Fibroblast of pulmonary artery (primary cell): ENCODE measurements at regions not wholly inside any gene's neighbourhood (a gene's known extent, or its start where the extent isn't known, plus 50 kb on each side); places are given as distances from the start of the nearest gene placed in this dataset.
"Not testable (repeated sequence)": the region's sequence is repeated elsewhere in the genome, so short reads cannot be mapped to it uniquely, and the experiment has no call there.

Experiments used
- DNase-seq: peaks from one replicate; pipeline ENCODE4 v3.0.0-alpha.2; 2010; ENCODE audit warnings: low read depth
- H3K4me3 ChIP-seq: replicated peaks from 2 replicates; pipeline ENCODE4 v1.5.1; 2011; ENCODE audit warnings: low read depth, mild to moderate bottlenecking, control low read depth, low read length, moderate library complexity
- CTCF ChIP-seq: IDR thresholded peaks from 2 replicates; pipeline ENCODE4 v1.5.1; 2011; ENCODE audit warnings: mild to moderate bottlenecking, control low read depth, low read length, inconsistent platforms; ENCODE audit errors: missing control alignments

- peak; percentile 65 for DNase-seq
- H3K4me3 ChIP-seq: no peak overlapping the region
- peak; percentile 78 for TF ChIP-seq CTCF
Observed at GRCh38 chr15:55108858-55109518, 87.8 kb downstream of the RSL24D1 start.

GRCh38 chr15:55108448-55108847 is 88.3 kb downstream of the RSL24D1 start:
- DNase-seq: no peak
- no peak for TF ChIP-seq CTCF

GRCh38 chr15:55106155-55106554 is 90.6 kb downstream of the RSL24D1 start:
- no peak overlapping the region for H3K4me3 ChIP-seq
- DNase-seq: no peak
- no peak for TF ChIP-seq CTCF

More at GRCh38 chr15:55108448-55108847, 88.3 kb downstream of the RSL24D1 start:
- no peak overlapping the region for H3K4me3 ChIP-seq

- TF ChIP-seq CTCF: no peak
- H3K4me3 ChIP-seq: no peak overlapping the region
- DNase-seq: no peak
Observed at GRCh38 chr15:55094136-55094535, 102.6 kb downstream of the RSL24D1 start.

- H3K4me3 ChIP-seq: no peak overlapping the region
Observed at GRCh38 chr15:55088207-55088606, 108.5 kb downstream of the RSL24D1 start.

GRCh38 chr15:55084673-55085072 is 112.1 kb downstream of the RSL24D1 start:
- DNase-seq: no peak
- TF ChIP-seq CTCF: no peak
- no peak overlapping the region for H3K4me3 ChIP-seq

More at GRCh38 chr15:55088207-55088606, 108.5 kb downstream of the RSL24D1 start:
- no peak for DNase-seq
- no peak for TF ChIP-seq CTCF

GRCh38 chr15:55084216-55084615 is 112.5 kb downstream of the RSL24D1 start:
- TF ChIP-seq CTCF: no peak
- DNase-seq: no peak
- H3K4me3 ChIP-seq: no peak overlapping the region

GRCh38 chr15:55077052-55077451 is 119.7 kb downstream of the RSL24D1 start:
- DNase-seq, H3K4me3 ChIP-seq: not testable (repeated sequence)
